ENCODE measurements at regions not wholly inside any gene's neighbourhood (a gene's known extent, or its start where the extent isn't known, plus 50 kb on each side); places are given as distances from the start of the nearest gene placed in this dataset.

DNA sequence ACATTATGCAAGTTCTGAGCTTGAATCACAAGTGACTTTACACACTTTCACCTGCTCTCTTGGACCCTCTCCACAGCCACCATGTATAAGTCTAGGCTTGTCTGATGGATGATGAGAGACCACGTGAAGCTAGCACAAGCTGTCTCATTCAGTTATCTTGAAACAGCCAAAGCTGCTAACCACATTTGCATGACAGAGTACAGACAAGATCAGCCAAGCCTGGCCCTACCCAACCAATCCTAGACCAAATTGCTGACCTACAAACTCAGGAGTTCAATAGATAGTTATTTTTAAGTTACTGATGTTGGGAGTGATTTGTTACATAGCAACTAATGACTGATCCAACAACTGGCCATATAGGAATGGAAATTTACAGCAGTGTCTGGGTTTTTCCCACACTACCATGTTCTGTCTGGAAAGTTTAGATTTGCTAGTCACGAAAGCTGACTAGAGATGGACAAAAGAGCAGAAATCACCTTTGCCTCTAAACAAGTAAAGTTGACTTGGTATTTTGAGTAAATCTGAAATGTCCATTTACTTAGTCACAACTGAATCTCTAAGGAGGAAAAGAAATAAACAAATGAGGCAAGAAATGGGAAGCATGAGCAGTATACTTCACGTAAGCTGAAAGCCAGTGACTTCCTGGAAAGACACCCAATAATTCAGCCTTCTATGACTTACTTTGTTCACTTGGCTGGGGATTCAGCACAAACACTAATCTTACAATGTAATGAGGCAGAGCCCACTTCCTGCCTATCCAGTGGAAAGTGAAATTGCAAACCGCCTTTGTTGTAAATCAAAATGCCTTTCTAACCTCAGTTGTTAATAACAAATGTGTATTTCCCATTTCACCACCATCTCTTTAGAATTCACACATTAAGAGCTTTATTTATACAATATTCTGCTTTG lies 101.7 kb downstream of the FAM181B start:
- Histone ChIP-seq H3K4me3 (no peak overlapping the region), H3K4me1 (no peaks in the 10 kb centered on the region), H3K9me3 (no peaks in the 10 kb centered on the region), H3K36me3 (no peaks in the 10 kb centered on the region), H3K27me3 (no peaks in the 10 kb centered on the region), H3K27ac (no peak overlapping the region)
- 52 to 64% methylated on average over 4 of the region's 4 CpGs for WGBS, 2 donors
- intact Hi-C loops (cut with DNase I) = no loop called here
- TF ChIP-seq POLR2AphosphoS5 (IDR thresholded peaks at IDR 0.05) = no peak
- no peak for TF ChIP-seq EP300 (IDR thresholded peaks at IDR 0.05)
- TF ChIP-seq, protein P1, sequence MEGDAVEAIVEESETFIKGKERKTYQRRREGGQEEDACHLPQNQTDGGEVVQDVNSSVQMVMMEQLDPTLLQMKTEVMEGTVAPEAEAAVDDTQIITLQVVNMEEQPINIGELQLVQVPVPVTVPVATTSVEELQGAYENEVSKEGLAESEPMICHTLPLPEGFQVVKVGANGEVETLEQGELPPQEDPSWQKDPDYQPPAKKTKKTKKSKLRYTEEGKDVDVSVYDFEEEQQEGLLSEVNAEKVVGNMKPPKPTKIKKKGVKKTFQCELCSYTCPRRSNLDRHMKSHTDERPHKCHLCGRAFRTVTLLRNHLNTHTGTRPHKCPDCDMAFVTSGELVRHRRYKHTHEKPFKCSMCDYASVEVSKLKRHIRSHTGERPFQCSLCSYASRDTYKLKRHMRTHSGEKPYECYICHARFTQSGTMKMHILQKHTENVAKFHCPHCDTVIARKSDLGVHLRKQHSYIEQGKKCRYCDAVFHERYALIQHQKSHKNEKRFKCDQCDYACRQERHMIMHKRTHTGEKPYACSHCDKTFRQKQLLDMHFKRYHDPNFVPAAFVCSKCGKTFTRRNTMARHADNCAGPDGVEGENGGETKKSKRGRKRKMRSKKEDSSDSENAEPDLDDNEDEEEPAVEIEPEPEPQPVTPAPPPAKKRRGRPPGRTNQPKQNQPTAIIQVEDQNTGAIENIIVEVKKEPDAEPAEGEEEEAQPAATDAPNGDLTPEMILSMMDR (IDR thresholded peaks at IDR 0.05) = no peak
- TF ChIP-seq POLR2A (IDR thresholded peaks at IDR 0.05) = no peak
- DNase-seq = no peak

- no peak for DNase-seq
- H3K9me3 ChIP-seq = no peaks in the 10 kb centered on the region
- no peaks in the 10 kb centered on the region for H3K4me1 ChIP-seq
- no peaks in the 10 kb centered on the region for H3K36me3 ChIP-seq
- no peak overlapping the region for H3K27ac ChIP-seq
- no peaks in the 10 kb centered on the region for H3K27me3 ChIP-seq
- intact Hi-C loops (cut with DNase I) = no loop called here
- H3K4me3 ChIP-seq = no peak overlapping the region
- TF ChIP-seq, protein P1 (IDR thresholded peaks at IDR 0.05) = no peak
- TF ChIP-seq POLR2AphosphoS5 (IDR thresholded peaks at IDR 0.05) (no peak), POLR2A (IDR thresholded peaks at IDR 0.05) (no peak), EP300 (IDR thresholded peaks at IDR 0.05) (no peak)
These were observed 123.0 kb downstream of the FAM181B start for GRCh38 chr11:82610671-82611070.

DNA sequence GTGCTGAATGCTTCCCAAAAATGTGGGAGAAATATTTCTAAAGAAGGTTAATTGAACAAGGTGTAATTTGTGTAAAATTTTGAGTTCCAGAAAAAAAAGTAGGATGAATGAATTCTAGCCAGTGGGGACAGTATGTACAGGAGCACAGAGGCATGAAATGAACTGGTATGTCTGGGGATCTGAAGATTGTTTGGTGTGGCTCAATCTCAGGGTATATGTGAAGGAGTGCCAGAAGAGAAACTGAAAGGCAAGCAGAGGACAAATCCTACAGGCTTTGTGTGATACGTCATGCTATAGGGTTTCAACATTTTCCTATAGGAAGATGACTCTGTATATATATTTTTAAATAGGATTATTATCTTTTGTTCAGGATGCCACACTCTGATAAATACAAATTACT lies 126.9 kb downstream of the FAM181B start:
- DNase-seq = no peak
- intact Hi-C loops (cut with DNase I) = no loop called here

DNA sequence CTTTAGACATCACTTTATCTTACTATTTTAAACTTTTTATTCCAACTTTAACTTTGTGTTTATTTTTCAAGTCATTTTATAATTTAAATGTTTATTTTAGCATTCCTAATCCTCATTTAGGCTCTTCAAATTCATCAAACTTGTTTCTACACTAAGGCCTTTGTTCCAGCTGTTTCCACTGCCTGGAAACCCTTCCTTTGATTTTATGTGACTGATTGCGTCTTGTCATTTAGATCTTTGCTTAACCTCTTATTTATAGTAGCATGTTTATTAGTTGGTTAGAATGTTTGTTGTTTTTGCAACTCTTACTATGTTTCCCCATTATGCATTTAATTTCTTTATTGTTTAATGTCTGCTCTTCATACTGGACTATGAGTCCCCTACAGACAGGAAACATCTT lies 132.0 kb downstream of the FAM181B start:
- Histone ChIP-seq H3K27ac (no peak overlapping the region), H3K27me3 (no peaks in the 10 kb centered on the region), H3K4me1 (no peaks in the 10 kb centered on the region), H3K9me3 (no peaks in the 10 kb centered on the region), H3K4me3 (no peak overlapping the region), H3K36me3 (no peaks in the 10 kb centered on the region)
- intact Hi-C loops (cut with DNase I) = no loop called here
- TF ChIP-seq EP300 (IDR thresholded peaks at IDR 0.05) (no peak), POLR2A (IDR thresholded peaks at IDR 0.05) (no peak)
- TF ChIP-seq, protein P1 (IDR thresholded peaks at IDR 0.05) = no peak
- WGBS, 2 donors = 29 to 60% methylated on average over 1 of the region's 1 CpG
- DNase-seq = no peak

More for the DNA sequence above, 126.9 kb downstream of the FAM181B start:
- Histone ChIP-seq H3K27me3 (no peaks in the 10 kb centered on the region), H3K36me3 (no peaks in the 10 kb centered on the region), H3K4me3 (no peak overlapping the region), H3K27ac (no peak overlapping the region), H3K4me1 (no peaks in the 10 kb centered on the region), H3K9me3 (no peaks in the 10 kb centered on the region)
- WGBS, 2 donors = 76 to 90% methylated on average over 1 of the region's 1 CpG
- TF ChIP-seq POLR2AphosphoS5 (IDR thresholded peaks at IDR 0.05) (no peak), EP300 (IDR thresholded peaks at IDR 0.05) (no peak), POLR2A (IDR thresholded peaks at IDR 0.05) (no peak)
- TF ChIP-seq, protein P1 (IDR thresholded peaks at IDR 0.05) = no peak

Data from sigmoid colon (tissue), 6 donors.